ENCODE measurements at regions not wholly inside any gene's neighbourhood (a gene's known extent, or its start where the extent isn't known, plus 50 kb on each side); places are given as distances from the start of the nearest gene placed in this dataset.

DNA sequence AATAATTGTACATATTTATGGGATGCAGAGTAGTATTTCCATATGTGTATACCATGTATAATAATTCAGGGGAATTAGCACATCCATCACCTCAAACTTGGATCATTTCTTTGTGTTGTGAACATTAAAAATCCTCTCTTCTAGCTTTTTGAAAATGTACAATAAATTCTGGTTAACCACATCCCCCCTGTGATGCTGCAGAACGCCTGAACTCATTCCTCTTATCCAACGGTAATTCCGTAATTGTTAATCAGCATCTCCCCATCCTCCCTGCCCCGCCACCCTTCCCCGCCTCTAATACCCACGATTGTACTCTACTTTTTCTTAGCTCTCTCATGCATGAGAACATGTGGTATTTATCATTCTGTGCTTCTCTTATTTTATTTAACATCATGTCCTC is 127.7 kb upstream of the ANKRD55 start:
- no peak for DNase-seq

DNA sequence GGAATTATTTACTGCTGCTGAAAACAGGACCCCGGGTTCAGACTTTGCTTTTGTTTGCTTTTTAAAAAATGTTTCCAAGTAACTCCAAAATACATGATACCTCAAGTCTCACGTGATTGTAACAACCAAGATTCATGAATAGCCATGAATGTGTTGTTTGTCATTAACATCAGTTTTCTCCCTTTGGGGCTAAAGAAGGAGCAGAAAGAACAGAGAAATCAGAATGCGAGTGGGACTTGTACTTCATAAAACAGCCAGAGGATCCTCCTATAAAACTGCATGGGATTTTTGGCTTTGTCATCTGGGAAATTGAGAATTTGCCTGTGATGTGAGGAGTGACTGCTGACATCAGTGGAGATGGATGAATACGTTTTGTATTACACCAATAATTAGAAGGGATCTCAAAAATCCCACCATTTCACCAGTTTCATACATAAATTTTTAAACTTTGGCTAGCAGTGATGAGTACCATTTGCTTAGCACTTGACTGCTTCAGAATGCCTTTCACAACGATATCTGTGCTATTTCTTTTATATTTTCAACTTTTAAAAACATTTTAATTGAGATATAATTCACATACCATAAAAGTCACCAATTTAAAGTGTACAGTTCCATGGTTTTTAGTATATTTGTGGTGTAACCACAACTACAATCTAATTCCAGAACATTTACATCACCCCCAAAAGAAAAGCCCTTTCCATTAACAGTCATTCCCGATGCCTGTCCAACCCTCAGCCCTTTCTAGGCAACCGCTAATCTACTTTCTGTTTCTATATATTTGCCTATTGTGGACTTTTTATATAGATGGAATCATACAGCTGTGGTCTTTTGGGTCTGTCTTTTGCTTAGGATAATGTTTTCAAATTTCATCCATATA is 126.9 kb upstream of the ANKRD55 start:
- DNase-seq, result no peak

DNA sequence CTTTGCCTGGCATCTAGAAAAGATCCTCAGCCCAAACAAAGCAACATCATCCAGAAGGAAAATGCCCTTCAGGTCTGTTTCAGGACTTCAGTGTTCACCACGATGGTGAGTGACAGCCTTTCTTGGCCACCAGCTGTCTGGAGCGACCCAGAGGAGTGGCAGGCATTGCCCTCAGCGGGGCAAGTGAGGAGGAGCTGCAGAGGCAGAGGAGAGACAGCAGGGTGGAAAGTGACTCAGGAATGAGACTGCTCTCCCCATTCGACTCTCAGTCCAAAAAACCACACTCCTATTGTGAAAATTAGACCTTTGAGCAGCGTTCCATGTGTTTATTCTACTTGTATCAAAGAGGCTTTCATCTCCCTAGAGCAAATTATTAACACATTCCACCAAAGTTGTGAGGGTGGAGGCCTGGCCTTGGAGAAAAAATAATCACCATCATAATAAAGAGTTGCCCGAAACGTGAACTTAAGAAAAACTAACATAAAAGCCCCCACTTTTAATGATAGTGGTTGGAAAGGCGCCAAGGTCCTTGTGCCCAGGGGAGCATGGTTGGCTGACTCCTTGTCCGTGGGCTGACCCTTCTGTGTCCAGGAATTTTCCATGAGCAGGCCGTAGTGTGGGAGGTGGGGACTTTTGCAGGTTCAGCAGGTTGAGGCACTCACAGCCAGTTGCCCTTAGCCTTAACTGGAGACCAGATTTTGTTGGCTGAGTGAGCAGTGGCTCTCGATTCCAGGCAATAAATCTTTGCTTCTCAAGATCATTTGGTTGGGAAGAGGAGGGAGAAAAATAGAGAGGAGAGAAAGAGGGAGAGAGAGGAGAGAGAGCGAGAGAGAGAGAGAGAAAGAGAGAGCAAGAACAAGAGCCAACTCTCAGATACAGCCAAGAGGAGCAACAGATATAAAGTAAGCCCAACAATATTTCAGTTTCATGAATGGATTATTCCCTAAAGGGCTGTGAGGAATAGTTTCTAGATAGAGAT is 125.9 kb upstream of the ANKRD55 start:
- DNase-seq, result no peak

DNA sequence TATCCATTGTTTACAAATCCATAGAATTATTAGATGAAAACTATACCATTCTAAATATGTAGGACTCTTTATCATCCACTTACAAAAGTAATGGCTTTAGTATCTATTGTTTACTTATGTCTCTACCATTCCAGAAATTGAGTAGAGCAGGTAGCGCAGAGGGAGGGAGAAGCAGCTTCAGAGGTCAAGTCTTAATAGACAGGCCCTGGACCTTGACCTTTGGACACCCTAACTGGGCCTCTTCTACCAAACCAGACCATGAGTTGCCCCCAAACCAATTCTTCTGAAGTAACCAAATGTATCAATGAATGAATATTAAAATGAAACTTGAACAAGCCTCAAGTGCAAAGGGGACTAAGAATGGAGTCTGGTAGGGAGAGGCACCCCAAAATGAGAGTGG is 124.9 kb upstream of the ANKRD55 start:
- DNase-seq, result no peak

DNA sequence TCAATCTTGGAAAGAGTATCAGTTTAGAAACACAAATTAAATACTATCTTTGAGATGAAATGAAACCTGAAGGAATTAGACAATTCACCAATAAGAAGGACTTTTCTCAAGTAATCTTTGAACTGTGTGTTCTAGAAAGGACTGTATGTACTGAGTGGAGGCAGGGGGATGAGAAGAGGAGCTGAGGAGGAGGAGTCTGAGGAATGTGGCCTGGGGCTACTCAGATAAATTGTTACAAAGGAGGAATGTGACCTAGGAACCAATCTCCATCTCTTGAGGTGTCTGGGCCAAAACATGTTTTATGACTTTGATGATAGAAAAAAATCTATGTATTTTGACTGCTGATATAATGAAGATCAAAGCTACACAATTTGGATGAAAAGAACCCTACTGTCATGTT is 124.3 kb upstream of the ANKRD55 start:
- no peak for DNase-seq

DNA sequence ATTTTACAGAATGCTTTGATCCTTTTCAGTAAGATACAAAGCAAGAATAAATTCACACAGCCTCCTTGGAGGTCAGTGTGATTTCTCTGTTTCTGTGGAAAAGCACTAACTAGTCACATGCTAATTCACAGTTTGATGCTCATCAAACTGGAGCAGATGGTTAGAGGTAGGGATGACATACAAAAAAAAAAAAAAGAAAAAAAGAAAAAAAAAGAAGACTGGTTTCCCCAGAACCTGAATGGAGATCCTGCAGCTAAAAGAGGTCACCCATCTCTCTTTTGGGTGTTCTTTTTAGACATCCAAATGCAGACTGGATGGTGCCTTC is 123.7 kb upstream of the ANKRD55 start:
- DNase-seq, result no peak

DNA sequence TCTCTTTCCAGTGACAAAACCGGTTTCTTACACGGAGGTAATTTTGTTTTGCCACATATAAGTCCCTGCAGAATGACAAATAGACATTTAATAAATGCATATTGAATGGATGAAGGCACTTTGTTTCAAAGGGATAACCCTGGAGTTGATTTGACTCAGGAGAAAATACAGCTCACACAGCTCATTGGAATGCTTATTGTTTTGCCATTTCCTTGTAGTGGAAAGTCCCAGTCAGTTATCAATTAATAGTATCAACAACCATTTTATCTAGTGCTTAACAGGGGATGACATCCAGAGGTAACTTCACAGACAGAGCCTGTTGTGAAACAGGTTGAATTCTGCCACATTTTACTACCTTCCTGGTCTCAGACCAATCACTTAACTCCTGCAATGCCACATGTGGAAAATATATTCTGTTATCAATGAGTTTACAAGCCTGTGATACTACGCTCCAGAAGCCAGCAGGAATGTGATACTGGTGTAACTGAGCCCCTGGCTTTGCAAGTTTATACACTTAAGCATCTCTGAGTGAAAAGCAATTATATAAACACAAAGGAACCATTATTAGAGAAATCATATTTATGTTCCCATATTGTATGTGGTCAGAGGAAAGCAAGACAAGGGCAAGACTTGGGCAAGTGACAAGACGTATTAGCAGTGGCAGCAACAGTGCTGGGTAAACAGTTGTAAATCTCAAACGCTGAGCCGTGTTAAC is 123.1 kb upstream of the ANKRD55 start:
- no peak for DNase-seq

DNA sequence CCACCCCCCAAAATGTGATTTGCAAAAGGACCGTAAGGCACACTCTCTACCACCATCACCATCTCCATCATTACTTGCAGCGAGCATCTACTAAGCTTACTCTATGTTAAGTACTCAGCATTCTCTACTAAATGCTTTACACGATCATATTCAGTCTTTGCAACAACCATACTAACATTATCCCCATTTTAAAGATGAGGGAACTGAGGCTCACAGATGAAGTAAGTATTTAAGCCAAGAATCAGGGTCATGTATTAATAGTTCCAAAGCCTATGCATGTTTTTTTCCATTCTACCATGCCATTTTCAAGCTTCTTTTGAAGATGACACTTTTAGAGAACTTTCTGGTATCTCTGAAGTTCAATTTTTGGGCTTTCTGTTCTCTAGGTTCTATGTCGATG is 121.7 kb upstream of the ANKRD55 start:
- DNase-seq, result no peak

DNA sequence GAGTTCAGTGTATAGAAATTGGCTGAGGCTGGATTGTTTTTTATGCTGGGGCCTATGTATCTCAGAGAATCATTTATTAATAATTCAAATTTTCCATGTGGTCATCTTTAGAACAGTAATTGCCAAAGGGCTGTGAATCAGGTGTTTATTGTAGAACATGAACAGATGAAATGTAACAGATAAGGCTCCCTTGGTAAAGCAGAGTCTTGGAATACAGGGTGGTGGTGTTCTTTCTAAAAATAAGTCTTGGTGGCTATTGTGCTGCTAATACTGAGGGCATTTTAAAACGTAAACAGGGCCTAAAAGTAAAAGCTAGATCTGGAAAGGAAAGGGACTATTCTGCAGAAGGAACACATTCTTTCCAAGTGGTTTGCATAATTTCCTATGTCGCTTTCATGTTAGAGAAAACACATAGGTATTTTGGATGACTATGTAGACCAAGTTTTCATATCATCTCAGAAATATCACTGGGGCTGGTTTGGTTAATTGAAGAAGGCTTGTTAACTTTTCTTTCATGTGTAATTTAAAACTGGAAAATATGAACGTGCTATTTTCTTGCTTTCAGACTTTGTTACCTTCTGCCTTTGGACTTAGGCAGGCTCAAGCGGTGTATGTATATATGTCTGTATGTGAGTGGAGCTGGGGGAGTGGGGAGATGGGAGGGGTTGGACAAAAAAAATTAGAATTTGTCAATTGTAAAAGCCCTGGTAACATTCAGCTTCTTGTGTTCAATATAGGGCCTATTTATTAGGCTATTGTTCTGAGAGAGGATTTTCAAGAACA is 119.9 kb upstream of the ANKRD55 start:
- no peak for DNase-seq

DNA sequence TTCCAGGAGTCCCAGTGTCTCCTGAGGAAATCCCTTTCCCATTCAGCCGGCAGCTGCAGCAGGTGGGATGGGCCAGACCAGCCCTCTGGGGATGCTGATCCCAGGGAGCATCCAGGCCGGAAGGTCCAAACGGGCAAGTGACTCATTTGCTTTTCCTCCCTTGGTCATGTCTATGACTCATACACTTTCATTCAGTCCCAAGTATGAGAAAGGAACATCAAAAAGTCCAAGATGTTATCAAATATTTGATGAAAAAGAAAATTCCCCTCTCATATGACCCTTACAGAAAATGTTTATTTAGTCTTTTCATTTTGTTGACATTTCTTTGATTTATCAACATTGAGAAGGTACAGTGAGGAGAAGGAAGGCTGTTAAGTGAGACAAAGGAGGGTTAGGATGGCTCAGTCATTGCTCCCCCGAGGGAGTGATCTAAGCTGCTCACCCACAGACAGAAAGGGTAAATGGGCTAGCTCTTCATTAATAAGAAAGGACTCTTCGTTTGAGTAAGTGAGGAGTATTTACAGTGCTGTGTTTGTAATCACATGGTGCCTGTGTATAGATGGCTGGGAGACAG is 117.6 kb upstream of the ANKRD55 start:
- no peak for DNase-seq

DNA sequence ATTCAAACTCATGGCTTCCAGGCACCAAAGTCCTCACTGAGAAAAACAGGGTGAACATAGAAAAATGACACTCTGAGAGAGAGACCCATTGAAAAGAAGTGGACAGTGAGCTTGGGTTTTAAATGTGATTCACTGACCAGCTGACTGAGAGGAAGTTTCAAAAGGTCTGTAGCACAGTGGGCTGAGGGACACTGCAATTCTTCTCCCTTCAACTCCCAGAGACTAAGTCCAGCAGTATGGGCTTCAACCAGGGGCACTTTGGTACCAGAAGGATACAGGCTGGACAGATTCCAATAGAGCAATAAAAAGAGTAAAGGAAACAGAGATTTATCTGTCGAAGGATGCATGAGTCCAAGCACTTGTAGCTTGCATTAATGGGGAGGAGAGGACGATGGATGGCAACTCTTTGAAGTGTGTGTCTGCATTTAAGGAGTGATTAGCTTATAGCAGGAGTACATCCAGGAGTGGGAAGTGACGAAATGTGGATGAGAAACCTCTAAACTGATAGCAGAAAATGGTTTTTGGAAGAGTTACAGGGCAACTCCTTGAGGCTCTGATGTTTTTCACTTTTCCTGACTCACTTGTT is 117.0 kb upstream of the ANKRD55 start:
- DNase-seq, result no peak

DNA sequence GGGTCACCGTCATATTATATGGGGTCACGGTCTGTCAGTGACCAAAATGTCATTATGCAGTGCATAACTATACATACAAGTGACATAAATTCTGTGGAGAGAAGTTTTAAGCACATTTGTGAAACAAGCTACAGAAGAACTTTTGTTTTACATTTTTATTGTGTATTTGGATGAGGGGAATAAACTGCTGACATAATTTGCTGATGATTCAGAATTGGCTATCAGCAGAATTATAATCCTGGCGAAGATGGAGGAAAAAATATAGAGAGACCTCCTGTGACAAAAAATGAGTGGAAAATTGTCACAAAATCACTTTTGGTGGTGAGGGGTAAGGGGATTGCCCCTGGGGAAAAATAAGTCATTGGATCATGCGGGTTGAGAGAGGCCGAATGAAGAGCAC is 116.3 kb upstream of the ANKRD55 start:
- DNase-seq, result no peak

DNA sequence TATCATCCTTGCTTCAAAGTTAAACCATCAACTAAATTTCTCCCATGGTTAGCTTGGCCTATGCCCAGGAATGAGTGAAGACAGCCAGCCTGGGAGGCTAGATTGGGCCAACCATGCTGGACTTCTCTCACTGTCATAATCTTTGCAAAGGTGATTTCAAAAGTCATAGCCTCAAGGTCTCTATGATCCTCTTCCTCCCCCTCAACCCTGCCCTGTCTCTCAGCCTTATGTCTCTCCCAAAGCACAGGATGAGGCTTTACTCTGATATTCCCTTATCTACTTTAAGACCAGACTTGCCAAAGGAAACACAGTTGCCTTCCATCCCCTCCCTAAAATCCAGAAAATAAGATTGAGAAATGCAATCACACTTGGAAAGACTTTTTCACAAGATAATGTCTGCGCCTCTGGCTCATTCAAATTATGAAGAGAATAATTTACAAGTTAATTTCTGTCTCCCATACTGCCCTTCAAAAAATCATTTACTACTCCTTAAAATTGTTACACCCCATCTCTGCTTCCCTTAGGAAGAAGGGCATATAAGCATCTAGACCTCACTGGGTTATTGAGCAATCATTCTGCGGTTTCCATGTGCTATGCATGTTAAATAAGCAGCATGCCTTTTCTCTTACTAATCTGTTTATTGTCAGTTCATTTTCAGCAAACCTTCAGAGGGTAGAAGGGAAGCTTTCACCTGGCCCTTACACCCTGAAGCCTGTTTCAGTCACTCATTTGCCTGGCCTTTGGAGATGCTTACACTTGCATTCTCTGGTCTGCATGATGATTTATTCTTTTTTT is 113.8 kb upstream of the ANKRD55 start:
- DNase-seq, result peak; percentile 15

DNA sequence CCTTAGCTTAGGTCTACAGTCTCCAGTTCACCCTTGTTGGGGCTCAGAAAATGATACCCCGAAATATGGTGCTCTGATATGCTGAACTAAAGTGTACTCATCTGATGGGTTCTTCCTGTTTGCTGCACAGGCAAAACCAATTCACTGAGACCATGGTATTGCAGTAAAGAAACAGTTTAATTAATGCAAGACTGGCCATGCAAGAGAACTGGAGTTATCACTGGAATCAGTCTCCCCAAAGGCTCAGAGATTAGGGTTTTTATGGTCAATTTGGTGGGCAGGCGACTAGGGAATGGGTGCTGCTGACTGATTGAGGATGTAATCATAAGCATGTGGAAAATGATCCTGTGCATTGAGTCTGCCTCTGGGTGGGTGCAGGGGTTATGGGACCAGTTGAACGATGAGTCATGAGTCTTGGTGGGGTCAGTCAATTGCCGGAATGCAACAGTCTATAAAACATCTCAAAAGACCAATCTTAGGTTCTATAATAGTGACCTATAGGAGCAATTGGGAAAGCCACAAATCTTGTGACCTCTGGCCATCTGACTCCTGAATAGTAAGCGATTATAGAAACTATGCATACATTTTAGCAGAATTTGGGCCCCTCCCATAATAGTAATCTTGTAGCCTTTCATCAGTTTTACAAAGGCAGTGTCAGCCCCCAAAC is 113.0 kb upstream of the ANKRD55 start:
- DNase-seq, result no peak

DNA sequence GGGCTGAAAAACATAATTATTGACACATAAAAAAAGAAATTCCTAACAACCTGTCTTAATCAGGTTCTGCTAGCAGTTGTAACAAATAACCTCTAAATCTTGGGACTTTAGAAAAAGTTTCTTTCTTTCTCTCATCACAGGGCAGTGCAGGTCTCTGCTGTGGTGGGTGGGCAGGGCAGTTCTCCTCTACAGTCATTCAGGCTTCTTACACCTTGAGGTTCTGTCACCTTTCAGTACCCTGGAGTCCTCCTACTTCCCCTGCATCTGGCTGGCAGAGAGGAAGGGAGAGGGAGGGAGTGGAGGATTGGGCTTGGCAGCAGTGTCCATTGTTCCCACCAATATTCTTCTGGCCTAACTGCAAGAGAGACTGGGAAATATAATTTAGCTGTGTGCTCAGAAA is 112.2 kb upstream of the ANKRD55 start:
- DNase-seq, result no peak

DNA sequence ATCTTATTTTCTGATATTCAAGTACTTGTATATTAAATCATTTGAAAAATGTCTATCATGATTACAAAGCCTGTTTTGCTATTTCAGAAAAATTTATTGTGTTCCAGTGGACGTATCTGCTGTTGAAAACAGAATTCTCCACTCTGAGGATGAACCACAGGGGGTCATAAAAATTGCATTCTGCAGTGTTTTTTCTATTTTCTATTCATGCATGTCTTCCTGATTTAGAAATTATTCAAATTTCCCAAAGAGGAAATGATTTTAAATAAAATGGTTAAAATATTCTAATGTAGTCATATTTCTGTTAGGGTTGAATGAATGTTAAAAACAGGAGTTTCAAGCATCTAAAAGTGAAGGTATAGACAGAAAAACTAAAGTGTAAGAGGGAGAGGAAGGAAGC is 111.5 kb upstream of the ANKRD55 start:
- DNase-seq, result no peak

DNA sequence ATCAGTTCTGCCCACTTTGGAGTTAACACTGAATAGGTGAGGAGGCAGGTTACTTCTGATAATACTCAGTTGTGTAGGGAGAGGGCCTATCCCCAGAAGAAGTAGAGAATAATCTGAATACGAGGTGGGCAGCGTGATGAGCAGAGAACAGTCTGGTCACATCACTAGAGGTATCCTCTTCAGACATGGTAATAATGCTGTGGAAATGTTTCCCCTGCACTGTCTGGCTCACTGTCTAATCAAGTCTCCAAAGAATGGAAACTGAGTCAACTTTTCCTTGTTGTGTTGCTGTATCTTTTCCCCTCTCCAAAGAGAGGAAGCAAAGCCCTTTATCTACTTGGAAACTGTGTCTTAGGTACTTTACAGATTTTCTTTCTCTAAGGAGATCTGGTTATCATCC is 110.9 kb upstream of the ANKRD55 start:
- no peak for DNase-seq

DNA sequence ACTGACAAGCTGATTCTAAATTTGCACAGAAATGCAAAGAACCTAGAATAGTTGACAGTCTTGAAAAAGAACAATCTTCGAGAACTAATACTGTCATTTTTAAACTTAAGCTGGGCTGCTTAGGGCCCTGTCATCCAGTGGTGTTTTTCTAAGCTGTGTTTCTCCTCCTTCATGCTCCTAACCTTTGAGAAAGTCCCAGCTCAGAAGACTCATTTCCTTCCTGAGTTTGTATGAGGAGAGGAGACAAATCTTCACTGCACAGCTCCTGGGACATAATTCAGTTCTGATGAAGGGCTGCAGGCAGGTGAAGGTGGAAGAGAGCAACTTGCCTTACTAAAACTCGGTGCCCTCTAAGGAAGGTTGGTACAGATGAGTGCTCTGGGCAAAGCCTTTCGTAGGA is 109.5 kb upstream of the ANKRD55 start:
- DNase-seq, result no peak

DNA sequence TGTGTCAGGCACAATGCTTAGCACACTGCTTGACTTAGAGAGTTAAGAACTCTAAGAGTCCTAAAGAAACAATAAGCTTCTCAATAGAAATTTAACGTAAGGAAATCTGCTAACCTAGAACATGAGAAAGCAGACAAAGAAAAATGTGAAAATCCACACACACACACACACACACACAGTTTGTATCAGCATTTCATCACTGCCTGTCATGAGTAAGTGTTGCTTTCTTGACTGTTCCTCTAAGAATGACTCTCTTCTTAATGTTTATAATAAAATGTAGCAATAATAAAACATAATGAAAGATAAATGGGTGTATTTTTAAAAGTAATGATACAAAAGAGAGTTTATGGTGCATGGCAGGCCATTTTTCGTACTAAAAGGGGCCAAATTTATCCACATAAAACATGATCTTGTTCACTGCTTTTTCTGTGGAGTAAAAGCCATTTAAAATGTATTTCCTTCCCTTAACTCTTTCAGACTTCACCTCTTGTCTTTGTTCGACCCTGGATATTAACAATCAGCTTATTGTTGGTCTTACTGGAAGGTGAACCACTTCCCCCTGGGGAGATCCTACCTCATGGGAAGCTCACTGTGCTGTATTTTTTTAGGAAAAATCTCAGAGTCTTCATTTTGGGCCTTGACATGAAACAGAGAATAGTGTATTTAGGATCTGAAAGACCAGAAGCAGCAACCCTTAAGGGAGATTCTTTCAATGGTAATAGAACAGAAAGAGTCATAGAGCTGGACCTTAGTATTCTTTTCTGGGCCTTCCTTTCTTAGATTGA is 107.3 kb upstream of the ANKRD55 start:
- DNase-seq, result no peak

DNA sequence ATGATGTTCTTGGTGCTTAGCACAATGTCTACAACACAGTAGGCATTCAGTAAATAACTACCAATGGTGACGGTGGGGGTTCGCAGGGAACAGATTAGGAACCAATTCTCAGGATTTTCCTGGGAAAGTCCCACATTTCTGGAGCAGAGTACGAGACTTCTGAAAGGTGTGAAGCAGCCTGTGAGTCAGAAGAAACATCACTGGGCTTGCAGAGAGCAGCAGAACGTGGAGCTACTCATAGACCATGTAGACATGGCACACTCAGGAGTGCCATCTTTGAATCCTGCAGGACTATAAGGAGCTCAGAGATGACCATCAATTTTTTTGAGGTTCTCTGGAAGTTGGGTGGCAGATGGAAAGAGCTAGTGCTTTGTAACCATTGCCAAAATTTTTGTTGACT is 106.6 kb upstream of the ANKRD55 start:
- no peak for DNase-seq

Data from RPMI8226 (cell line).